ENCODE measurements at regions not wholly inside any gene's neighbourhood (a gene's known extent, or its start where the extent isn't known, plus 50 kb on each side); places are given as distances from the start of the nearest gene placed in this dataset.

- intact Hi-C loops (cut with DNase I) = no loop called here
- Histone ChIP-seq H3K27me3 (replicated peaks; ENCODE audit: insufficient read depth) (no peaks in the 10 kb centered on the region), H3K27ac (no peak overlapping the region), H3K4me1 (replicated peaks) (no peaks in the 10 kb centered on the region), H3K4me3 (no peak overlapping the region), H3K36me3 (no peaks in the 10 kb centered on the region), H3K9me3 (no peaks in the 10 kb centered on the region)
- TF ChIP-seq CTCF (IDR thresholded peaks at IDR 0.05) (no peak), POLR2A (IDR thresholded peaks at IDR 0.05) (no peak), POLR2AphosphoS5 (IDR thresholded peaks at IDR 0.05) (no peak)
- no peak for DNase-seq (ENCODE audit: low spot score)
- 84% methylated on average over 2 of the region's 2 CpGs for WGBS
These were observed 83.3 kb downstream of the ALDH8A1 start for GRCh38 chr6:134866563-134866962.

GRCh38 chr6:134864558-134864957 is 85.3 kb downstream of the ALDH8A1 start:
- 83% methylated on average over 3 of the region's 3 CpGs for WGBS
- Histone ChIP-seq H3K27ac (no peak overlapping the region), H3K9me3 (no peaks in the 10 kb centered on the region), H3K27me3 (replicated peaks; ENCODE audit: insufficient read depth) (no peaks in the 10 kb centered on the region), H3K4me3 (no peak overlapping the region), H3K4me1 (replicated peaks) (no peaks in the 10 kb centered on the region), H3K36me3 (no peaks in the 10 kb centered on the region)
- intact Hi-C loops (cut with DNase I) = no loop called here
- TF ChIP-seq CTCF (IDR thresholded peaks at IDR 0.05) (no peak), POLR2AphosphoS5 (IDR thresholded peaks at IDR 0.05) (no peak), POLR2A (IDR thresholded peaks at IDR 0.05) (no peak)
- DNase-seq (ENCODE audit: low spot score) = no peak

- intact Hi-C loops (cut with DNase I) = no loop called here
- Histone ChIP-seq H3K4me3 (no peak overlapping the region), H3K9me3 (no peaks in the 10 kb centered on the region), H3K36me3 (no peaks in the 10 kb centered on the region), H3K27ac (no peak overlapping the region), H3K4me1 (replicated peaks) (no peaks in the 10 kb centered on the region), H3K27me3 (replicated peaks; ENCODE audit: insufficient read depth) (no peaks in the 10 kb centered on the region)
- no peak for DNase-seq (ENCODE audit: low spot score)
- WGBS = 77% methylated on average over 11 of the region's 11 CpGs
- TF ChIP-seq POLR2AphosphoS5 (IDR thresholded peaks at IDR 0.05) (no peak), CTCF (IDR thresholded peaks at IDR 0.05) (no peak), POLR2A (IDR thresholded peaks at IDR 0.05) (no peak)
These were observed 86.0 kb downstream of the ALDH8A1 start for GRCh38 chr6:134863763-134864510.

- Histone ChIP-seq H3K36me3 (no peaks in the 10 kb centered on the region), H3K4me3 (no peak overlapping the region), H3K27ac (no peak overlapping the region), H3K9me3 (no peaks in the 10 kb centered on the region), H3K27me3 (replicated peaks; ENCODE audit: insufficient read depth) (no peaks in the 10 kb centered on the region), H3K4me1 (replicated peaks) (no peaks in the 10 kb centered on the region)
- WGBS = 65% methylated on average over 3 of the region's 3 CpGs
- intact Hi-C loops (cut with DNase I) = no loop called here
- DNase-seq (ENCODE audit: low spot score) = no peak
- no peak for TF ChIP-seq POLR2AphosphoS5 (IDR thresholded peaks at IDR 0.05)
- TF ChIP-seq CTCF (IDR thresholded peaks at IDR 0.05) = no peak
- TF ChIP-seq POLR2A (IDR thresholded peaks at IDR 0.05) = no peak
These were observed 95.5 kb downstream of the ALDH8A1 start for GRCh38 chr6:134854366-134854765.

Data from prostate gland (tissue), 2 donors.